GM18511 (cell line): ENCODE measurements at regions not wholly inside any gene's neighbourhood (a gene's known extent, or its start where the extent isn't known, plus 50 kb on each side); places are given as distances from the start of the nearest gene placed in this dataset.
A peak's percentile ranks its signal among the peaks of the same experiment; 100 is the strongest.

Experiments used
- ATAC-seq: cut with Tn5 transposase; IDR thresholded peaks from one replicate; pipeline ENCODE4 v1.9.1; 2021; ENCODE audit warnings: mild to moderate bottlenecking, moderate library complexity; ENCODE audit not compliant: unreplicated experiment

- ATAC-seq, result no peak
Measured at GRCh38 chr1:67580691-67581403, 104.2 kb upstream of the GADD45A start.

DNA sequence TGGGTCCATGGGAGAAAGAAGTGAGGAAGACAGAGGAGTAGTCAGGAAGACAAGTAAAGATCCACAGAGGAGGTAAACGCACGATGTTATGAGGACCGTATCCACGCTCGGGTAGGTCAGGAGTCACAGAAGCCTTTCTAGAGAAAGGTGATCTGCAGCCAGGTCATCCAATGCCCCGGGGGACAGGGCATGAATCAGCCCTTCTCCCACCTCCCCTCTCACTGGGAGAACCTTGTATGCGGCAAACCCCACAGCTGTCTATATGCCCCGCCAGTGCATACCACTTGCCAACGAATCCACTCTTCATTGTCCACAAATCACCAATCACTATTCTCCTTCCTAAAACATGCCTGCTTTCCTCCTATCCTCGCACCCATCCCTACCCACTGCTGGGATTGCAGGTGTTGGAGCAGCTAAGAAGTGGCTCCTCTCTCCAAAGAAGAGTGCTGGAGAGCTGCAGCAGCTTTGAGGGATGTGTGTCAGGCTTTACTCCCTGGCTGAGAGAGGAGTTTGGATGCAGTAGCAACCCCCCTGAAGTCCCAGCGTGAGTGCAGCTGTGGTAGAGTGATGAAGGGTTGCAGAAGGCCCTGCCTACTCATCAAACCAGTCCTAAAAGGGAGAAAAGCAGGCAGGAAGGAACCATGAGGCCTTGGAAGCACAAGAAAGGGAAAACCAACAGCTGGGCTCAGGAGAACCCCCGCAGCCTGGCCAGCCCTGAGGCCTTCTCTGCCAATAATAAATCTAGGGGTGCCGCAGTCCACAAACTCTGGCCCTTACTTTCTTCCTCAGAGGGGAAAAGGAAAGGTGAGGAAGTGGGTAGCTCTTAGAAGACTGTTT, 102.2 kb upstream of the GADD45A start:
- no peak for ATAC-seq

DNA sequence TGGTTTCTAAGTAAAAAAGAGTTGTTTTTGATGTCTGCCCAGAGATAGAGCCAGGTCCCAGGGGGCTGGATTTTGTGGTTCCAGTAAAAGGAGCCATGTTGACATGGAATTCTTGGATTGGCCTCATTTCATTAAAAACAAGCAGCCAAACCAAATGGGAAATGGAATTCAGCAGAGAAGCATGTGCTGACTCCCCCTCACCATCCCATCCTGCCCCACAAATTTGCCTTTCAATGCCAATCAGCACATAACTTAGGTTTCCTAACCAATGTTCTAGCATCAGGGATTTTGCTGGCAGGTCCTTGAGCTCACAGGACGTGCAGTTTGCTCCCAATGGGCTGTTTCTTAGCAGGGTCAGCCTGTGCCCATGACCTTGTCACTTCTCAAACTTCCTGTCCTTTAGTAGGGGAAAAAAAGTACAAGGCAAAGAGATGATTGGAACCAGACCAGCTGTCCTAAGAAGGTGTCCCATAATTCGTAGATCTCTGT, 101.5 kb upstream of the GADD45A start:
- ATAC-seq, result no peak

DNA sequence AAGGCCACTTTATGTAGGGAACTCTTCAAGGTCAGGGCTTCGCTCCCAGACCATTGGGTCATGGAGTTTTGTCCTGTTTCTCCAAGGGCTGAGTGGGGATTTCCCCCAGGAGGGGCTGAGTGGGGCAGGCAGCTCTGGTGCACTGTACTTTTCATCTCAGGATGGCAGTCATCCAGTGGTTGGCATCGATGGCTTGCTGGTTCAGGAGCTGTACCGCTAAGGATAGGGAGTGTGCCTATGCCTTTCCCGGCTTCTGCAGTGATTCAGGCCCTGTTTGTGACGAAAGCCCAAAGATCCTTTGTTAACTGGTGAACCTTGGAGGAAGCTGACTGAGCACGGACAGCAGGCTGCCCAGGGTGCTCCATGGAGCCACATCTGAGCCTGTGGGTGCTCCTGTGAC, 100.1 kb upstream of the GADD45A start:
- no peak for ATAC-seq

- ATAC-seq, result no peak
Measured at GRCh38 chr1:67586596-67586995, 98.4 kb upstream of the GADD45A start.

GRCh38 chr1:67588178-67588855, 96.7 kb upstream of the GADD45A start:
- ATAC-seq, result no peak

DNA sequence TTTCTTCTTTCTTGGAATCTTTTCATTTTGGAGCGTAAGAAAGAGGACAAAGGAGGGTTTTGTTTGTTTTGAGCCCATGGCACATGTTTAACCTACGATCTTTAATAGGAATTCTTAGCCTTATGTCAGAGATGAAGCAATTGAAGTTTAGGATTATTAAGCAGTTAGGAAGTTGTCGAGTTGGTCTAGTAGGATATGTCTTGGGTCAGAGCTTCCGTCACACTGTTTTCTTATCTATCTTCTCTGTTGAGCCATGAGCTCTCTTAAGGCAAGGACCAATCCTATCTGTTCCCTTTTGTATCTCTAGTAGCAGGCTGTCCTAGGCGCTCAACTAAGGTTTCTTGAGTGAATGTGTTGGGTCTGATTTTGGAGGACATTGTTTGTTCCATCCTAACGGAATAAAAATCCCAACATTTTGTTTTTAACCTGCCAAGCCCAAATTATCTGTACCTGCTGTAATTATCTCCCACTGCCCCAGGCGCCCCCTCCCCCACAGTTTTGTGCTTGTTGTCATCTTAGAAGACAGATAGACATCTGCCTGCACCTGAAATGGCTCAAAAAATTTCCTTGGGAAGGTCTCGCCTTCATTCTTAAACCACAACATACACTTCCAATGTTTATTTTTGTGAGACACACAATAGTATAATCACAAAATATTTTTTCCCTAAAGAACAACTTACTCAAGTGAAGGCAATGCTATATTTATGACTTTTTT, 95.3 kb upstream of the GADD45A start:
- no peak for ATAC-seq

DNA sequence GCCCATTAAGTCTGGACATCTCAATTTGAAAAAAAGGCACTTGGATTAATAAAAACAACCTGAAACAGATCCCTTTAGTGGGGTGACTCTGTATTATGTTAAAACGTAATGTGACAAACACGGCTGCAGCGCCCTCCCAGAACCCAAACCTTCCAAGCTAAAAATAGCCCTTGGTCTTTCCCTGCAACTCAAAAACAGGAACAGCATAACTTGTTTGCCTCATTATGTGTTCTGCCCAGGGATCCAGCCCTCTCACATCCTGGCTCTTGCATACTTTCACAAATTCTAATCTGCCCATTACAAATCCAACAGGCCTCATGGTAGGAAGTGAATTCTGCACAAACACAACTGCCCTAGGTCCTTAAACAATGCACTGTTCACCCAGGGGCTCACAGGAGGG, 94.7 kb upstream of the GADD45A start:
- no peak for ATAC-seq

- ATAC-seq, result no peak
Measured at GRCh38 chr1:67594764-67595163, 90.2 kb upstream of the GADD45A start.

- no peak for ATAC-seq
Measured at GRCh38 chr1:67596674-67597073, 88.3 kb upstream of the GADD45A start.

DNA sequence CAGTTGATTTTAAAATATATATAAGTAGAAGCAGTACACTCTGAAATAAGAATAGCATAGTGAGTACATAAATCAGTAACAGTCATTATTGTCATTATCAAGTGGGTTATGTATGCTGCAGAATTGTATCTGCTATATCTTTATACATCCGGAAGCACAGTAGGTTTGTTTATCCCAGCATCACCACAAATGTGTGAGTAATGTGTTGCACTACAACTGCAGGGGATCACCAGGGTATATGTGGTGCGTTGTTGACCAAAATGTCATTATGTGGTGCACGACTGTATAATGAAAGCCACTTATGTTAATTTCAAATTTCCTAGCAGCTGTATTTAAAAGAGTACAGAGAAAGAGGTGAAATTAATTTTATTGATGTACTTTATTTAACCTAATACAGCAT, 87.7 kb upstream of the GADD45A start:
- ATAC-seq, result no peak

DNA sequence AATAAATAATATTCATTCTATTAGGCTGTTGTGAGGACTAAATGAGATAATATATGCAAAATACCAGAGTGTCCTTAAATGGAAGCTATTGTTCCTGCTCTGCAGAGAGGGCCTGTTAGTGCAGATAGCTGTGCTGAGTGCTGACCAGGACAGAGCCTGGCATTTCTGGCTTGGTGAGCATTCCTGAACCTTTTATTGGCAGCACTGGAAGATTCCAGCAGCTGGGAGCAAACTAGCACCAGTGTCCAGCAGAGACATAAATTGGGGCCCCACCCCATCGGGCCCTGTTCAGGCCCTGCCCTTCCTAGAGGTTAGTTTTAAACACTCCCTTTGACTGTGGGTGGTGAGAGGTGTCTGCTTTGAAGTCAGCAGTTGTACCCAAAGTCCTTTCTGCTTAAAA, 85.9 kb upstream of the GADD45A start:
- no peak for ATAC-seq

DNA sequence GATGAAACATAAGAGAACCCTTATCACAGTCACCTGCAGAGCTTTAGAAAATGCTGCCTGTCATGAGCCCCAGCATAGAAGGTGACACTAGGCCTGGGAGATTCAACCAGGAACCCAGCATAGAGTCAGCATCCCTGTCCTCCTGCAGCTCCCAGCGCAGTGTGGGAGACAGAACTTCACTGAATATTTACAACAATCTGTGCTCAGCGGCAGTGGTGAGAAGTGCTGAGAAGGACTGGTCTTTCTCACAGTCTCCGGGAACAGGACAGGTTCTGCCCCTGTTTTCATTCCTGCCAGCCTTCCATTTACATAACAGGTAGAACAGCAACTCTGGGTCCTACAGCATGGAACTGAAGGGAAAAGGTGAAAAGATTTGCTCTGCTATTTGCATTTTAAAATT, 83.5 kb upstream of the GADD45A start:
- ATAC-seq, result no peak

- no peak for ATAC-seq
Measured at GRCh38 chr1:67601955-67602354, 83.0 kb upstream of the GADD45A start.

DNA sequence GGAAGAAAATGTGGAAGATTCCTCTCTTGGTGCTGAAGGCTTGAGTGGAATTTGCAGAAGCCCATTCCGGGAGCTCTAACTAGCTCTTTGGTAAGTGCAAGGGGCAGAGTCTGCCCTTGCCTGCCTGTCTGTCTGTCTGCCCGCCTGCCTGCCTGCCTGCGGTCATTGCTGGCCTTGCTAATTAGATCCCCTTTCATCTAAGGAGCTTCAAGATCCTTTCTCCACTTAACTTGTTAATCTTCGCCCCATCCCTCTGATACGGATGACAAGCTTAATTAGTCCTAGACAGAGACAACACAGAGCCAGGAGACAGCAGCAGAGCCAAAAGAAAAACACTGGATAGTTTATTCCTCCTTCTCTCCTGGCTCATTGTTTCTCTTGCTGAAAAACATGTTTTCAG, 80.2 kb upstream of the GADD45A start:
- no peak for ATAC-seq

DNA sequence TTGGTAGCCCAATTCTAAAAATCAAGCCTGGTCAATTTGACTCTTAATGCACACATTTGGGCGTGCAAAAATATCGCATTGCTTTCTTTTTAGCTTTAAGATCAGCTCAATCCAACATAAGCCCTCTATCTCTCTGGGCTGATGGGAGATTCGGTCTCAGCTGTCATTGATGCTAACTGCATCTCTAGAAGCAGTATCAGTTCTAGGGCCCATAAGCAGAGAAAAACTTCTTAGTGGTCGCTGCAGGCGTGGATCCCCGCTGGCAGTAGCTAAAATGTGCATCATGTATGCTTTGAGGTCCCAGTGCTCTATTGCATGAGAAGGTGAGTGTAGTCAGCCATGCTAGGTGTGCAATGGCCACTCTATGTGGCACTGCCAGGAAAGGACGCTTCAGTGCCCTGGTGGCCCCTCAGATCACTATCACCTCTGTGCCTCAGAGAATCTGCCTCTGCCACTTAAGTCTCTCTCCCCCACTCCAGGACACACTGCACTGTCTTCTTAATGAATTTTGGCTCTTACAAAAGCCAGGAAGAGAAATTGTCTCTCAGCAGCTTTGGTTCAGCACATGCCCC, 79.7 kb upstream of the GADD45A start:
- ATAC-seq, result no peak

GRCh38 chr1:67607286-67607685, 77.7 kb upstream of the GADD45A start:
- ATAC-seq, result no peak

GRCh38 chr1:67607699-67608098, 77.3 kb upstream of the GADD45A start:
- no peak for ATAC-seq

- ATAC-seq, result peak; percentile 17
Measured at GRCh38 chr1:67608661-67609576, 76.1 kb upstream of the GADD45A start.
